DMS153 (cell line): ENCODE measurements at regions not wholly inside any gene's neighbourhood (a gene's known extent, or its start where the extent isn't known, plus 50 kb on each side); places are given as distances from the start of the nearest gene placed in this dataset.
A peak's percentile ranks its signal among the peaks of the same experiment; 100 is the strongest.

Source experiments
- DNase-seq: peaks from one replicate; lab custom pipeline; 2025; lab: John Stamatoyannopoulos, UW

DNA sequence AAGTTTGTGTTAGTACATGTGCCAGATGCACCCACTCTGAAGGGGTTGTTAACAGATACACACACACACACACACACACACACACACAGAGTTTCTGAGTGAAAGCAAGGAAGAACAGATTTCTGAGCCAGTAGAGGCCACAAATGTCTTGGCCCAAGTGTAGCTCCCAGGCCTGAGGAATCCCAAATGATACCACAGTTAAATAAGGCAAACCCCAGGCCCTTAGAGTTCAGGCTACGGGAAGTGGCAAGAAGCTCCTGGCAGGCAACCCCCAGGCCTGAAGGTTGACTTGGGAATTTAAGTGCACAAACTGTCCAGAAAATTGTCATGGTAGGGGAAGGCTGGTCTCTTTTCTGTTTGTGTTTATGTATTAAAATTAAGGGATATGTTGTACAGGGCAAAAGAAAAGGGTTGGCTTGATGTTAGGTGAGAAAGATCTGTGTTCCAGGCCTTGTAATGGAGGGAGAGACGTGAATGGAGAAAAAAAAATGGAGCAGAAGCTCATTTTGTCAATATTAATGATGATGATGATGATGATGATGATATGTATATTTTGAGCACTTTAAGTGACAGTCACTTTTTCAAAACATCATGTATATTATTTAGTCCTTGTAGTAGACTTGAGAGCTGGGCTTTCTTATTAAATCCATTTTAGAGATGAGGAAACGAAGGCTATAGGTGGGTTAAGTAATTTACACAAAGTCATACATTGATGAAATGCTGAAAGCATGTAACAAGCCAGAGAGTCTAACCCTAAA is 317.0 kb upstream of the JAG1 start:
- DNase-seq = no peak

DNA sequence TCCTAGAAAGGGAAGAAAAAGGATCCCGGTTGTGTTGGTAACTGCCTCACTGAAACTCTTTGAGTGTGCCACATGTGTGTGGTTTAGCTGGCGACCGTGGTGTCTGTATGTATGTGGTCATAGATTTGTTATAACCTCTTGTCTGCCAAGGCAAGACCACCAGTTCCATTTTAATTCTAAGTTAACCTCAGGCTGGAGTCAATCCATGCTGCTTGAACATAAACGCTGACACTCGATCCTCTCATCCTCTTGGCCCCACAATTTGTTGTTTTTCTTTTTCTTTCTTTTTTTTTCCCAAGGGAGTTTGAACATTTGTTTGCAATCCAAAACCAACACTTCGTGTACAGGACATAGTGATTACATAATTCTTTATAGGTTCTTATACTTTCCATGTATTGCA is 318.9 kb upstream of the JAG1 start:
- DNase-seq = no peak

DNA sequence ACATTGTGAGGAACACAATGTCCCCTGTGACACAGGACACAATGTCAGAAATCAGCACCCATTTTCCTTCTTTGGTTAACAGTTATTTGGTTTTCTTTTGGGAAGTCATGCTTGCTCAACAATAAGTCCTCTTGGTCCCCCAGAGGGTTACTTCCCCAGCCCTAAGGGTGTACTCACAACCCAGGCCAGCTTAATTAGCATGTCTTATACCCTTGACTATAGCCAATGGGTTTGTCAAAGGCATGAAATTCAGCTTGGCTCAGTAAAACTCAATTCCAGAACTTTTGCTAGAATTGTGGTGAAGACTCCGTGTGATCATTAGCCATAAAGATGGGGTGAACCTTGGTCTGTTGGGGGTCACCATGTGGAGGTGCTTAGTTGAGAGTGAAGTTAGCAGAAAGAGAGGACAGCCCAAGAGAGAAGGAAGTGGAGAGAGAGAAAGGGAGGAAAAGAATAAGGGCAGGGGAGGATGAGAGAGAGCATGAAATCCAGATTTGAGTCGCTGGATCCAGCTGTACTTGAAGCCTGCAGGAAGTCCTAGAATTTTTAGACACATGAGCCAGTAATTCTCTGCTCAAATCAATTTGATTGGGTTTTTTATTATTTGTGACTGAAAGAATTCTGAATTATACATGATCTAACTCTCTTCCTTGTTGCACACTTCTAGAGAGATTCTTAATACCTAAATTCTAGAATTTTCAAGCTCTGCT is 321.3 kb upstream of the JAG1 start:
- no peak for DNase-seq

DNA sequence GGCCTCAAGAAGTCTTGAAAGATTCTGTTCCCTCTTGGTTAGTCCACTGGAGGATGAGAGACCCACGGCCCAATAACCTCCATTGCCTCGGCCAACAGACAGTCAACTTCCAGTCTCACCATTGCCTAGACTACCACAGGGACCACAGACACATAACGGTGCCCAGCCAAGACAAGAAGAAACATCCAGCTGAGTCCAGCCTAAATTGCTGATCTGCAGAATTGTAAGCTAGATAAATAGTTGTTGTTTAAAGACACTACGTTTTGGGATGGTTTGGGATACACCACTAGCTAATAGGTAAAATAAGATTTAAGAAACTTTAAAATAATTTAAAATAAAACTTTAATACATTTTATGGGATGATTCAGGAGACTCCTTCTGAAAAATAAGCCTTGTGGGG is 324.7 kb upstream of the JAG1 start:
- DNase-seq = no peak

DNA sequence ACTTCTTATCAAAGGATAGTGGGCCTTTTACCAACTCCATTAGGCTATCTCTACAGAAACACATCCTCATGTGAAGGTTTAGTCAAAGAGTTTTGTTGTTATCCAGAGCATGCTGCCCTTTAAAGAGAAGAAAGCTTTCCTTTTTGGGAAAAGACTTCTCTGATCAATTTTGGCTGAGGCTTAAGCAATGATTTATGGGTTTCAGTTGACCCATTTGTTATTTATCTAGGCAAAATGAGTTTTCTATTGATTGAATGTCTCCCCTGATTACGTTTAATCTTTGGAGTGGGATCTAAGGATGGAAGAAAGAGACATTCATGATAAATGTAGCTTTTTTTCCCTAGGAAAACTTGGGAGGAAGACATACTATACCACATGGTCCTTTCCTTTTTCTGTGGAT is 326.6 kb upstream of the JAG1 start:
- no peak for DNase-seq

DNA sequence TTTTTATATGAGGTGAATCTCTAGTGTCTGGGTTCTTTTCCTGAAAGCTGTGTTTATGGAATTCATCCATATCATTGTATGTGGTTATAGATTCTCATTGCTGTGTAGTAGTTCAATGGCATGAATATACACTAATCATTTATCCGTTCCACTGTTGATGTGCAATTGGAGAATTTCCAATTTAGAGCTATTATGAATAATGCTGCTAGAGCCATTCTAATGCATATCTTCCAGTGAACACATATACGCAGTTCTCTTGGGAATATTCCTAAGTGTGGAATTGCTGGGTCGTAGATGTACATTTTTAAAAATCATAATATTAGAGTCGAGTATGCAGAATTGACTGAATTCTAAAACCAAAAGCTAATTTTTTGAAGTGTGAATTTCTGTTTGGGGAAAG is 327.5 kb upstream of the JAG1 start:
- DNase-seq = no peak

DNA sequence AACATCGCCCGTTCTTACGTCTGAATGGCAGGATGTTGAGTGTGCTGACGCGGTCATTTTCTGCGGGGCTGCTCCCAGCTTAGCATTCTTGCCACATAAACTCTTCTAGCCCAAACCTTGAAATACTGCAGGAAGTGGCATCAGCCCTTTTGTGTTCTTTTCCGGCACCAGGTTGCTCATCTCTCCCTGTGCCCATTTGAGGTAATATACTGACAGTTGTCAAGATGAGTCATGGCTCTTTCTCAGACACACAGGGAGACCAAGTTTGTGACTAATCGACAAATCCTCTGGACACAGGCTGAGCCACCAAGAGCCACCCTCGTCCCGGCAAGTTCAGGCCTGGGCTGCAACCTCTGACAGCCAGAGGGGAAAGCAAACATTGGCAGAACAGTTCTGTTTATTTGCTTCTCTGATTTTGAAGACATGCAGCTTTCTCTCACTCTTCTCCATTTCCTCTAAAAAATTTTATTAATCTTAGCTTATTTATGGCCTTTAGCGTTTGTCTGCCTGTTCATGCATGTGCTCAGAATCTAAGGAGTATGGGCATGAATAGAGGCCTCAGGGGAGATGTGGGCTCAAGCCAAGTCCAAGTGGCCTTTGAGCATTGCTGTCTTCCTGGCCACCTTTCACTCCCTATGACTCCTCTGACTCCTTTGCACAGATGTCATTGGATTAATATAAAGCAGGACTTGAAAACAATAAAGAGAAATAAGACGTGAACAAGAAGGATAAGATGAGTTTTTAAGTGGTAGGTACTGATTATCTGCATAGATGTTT is 328.2 kb upstream of the JAG1 start:
- DNase-seq = peak; percentile 35

DNA sequence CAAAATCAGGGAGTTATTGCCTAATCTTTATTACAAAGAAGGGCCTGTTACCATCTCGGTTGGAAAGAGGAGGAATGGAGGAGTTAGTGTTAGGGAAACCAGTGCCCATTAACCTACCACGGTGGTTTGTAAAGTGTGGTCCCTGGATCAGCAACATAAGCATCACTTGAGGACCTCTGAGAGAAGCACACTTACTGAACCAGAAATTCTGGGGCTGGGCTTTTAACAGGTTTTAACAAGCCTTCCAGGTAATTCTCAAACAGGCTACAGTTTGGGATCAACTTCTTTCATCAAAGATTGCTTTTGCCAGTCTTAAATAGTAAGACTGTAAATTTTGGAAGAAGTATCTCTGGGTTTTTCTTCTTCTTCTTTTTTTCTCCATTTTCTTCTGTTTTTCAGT is 329.5 kb upstream of the JAG1 start:
- DNase-seq = no peak

DNA sequence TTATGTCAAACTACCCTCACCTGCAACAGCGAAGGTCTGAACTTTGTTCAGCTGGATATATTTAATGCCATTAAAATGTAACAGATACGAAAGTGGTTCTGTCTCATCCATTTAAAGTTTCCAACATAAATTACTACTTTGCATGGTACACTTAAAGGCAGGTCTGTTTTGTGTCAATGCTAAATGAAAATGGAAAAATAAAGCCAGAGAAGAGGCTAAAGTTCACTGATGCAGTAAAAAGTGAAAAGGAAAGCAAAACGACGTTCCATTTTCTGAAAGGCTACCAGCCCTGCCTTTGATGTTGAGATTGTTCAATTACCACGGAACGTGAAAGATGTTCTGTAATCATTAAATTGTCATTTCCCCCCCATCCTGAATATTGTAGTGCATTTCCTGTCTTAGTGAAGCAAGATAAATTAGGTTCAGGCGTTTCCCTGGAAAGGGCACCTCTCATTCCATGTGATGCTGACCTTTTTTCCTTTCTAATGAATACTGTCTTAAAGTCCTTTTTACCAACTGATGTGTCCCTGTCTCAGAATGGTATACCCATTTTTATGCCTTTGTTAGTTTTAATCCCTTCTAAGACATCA is 334.7 kb upstream of the JAG1 start:
- no peak for DNase-seq

DNA sequence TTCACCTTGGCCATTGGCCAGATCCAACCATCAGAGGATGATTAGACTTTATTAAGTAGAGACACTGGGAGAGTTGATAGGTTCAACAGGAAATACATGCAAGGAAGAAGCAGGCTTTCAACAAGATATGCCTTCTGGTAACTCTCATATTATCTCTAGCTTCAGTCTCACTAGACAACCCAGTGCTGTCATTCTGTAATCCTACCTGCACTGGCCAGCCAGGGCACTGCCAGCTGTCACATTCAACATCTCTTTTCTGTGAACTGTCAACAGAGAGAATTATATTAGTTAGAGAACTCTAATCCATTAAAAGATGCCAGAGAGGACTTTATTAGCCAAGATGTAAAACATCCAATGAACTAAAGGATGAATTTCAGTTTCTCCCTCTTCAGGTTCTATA is 337.9 kb upstream of the JAG1 start:
- no peak for DNase-seq

DNA sequence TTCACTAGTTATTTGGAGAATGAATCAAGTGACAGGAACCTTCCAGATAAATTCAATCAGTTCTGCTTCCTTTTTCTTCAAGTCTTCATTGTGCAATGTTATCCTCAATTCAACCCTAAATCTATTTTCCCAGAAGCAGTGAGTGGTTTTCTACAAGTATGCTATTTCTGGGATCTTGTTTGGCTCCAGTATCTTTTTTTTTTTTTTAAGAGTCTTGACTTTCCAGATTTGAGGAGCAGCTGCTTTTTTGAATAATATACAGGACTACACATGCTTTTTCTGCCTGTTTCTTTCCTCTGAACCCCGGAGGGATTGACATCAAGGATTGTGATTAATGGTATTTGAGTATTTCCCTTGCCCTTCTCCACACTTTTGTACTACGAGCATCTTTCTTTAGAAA is 339.2 kb upstream of the JAG1 start:
- DNase-seq = no peak

DNA sequence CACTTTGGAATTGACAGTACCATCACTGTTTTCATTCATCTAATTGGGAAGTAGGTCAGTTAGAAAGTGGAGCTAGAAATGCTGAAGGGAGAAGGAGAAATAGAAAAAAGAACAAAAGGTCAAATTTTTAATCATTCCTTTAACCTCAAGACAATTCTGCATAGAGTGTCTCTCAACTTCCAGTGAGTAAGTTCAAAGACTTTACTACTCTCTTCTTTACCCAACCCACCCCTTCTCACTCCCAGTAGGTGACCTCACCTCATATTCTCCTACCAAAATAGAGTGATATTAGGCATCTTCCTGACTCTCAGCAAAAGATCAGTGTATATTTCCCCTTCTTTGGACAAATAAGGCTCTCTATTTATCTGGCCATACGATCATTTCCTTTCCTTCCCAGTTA is 340.0 kb upstream of the JAG1 start:
- DNase-seq = no peak

DNA sequence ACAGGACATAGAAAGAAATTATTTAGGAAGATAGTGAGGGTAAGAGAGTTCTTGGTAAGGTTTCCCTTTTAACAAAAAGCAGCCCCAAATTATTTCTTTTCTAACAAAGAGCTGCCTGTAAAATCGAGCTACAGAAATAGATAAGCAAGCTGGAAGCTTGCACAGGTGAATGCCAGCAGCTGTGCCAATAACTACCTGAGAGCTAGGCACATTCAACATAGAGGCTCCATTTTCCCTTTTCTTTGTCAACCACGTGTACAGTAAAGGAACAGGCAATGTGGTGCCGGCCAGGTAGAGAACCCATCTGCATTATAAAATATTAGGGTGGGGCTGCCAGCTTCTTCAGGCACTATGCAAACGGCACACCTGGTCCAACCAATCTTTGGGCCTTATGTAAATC is 341.6 kb upstream of the JAG1 start:
- DNase-seq = peak; percentile 68

DNA sequence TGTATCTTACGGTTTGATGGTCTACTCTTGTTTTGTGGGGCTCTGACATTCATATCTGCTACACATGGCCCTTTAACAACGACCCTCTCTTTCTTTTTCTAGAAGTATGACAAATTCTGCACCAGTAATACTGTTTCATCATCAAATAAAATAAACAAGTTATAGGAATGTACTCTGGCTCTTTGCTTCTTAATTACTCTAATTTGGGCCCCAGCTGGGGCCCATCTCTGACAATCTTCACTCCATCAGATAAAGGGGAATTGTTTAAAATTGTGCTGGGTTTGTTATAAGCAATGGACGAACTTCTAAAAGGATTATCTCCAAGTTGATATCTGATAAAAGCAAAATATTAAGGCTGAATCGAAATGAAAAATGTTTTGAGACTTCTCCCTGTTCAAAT is 343.6 kb upstream of the JAG1 start:
- DNase-seq = no peak

DNA sequence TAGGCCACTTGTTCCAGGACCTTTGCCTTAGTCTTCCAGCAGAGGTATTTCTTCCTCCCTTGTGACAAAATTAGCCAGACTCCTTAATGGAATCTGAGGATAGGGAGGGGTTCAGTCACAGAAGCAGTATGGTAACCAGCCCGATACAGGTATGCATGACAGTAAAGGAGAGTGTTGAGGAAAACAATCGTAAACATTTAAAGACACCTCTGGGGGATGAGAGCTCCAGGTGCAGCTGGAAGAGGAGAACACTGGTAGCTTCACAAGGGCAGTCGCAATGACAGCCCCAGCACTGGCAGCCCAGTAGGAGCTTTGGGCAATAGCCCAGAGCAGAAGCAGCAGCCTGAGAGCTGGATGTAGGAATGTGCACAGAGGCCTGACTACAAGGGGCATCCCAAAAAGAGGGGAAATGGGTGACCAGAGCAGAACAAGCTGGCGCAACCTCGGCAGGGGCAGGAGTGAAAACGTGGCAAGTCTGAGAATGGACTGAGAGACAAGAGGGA is 344.9 kb upstream of the JAG1 start:
- DNase-seq = no peak

DNA sequence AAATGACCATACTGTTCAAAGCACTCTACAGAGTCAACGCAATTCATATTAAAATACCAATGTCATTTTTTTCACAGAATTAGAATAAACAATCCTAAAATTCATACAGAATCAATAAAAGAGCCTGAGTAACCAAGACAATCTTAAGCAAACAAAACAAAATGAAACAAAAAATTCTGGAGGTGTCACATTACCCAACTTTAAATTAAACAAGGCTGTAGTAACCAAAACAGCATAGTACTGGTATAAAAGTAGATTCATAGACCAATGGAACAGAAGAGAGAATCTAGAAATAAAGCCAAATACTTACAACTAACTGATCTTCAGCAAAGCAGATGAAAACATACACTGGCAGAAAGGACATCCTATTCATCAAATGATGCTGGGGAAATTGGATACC is 346.9 kb upstream of the JAG1 start:
- DNase-seq = no peak

DNA sequence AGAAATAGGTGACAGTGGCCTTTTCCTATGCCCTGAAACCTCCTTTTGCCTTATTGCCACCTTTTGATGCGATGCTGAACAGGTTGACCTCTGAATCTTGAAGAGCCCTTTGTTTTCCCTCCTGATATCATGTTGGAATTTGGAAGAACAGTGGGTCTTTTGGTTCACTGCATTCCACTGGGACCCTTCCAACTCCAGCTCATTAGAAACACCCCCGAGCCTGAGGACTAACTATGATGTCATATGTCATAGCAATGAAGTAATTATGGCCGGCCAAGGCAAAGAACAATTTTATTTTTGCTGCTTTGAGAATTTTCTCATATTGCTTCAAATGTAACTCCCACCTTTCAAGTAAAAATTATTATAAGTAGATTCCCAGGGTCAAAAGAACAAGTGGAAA is 353.4 kb upstream of the JAG1 start:
- DNase-seq = no peak

DNA sequence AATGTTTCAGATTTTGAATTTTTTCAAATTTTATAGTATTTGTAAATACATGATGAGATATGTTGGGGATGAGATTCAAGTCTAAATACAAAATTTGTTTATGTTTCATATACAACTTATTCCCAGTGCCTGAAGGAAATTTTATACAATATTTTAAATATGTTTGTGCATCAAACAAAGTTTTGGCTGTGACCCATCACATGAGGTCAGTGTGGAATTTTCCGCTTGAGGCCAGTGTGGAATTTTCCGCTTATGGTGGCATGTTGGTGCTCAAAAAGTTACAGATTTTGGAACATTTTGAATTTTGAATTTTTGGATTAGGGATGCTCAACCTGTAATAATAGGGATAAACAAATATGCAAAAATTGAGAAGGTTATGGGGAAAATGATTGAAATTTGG is 356.6 kb upstream of the JAG1 start:
- DNase-seq = no peak

DNA sequence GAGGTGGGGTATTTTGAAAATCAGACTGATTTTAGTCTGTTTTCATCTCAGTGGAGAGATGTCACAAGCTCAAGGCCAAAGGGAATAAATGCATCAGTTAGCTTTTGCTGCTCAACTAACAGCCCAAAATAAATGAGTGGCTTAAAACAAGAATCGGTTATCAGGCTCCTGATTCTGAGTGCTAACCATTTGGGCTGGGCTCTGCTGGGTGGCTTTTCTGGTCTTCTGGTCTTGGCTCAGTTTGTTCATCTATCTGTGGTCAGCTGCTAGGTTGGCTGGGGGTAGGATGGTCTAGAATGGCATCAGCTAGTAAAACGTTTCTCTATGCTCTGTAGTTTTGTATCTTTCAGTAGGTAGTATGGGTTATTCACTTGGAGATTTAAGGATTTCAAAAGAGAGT is 357.5 kb upstream of the JAG1 start:
- DNase-seq = no peak

DNA sequence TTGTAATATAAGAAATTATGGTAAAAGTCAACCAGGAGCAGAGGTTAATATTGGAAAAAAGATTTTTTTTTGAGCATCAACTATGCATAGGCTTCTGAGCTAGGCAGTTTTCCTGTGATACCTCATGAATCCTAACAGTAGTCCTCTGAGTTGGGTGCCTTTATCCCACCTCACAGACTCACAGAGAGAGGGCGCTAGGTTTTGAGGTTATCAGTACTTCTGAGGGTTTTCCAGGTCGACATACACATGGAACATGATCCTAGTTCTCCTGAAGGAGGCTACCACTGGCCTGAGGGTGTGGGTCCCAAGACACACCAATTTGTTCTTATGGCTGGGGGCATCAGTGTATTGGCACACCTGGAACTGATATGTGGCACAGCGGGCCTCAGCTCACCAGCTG is 358.8 kb upstream of the JAG1 start:
- DNase-seq = no peak

DNA sequence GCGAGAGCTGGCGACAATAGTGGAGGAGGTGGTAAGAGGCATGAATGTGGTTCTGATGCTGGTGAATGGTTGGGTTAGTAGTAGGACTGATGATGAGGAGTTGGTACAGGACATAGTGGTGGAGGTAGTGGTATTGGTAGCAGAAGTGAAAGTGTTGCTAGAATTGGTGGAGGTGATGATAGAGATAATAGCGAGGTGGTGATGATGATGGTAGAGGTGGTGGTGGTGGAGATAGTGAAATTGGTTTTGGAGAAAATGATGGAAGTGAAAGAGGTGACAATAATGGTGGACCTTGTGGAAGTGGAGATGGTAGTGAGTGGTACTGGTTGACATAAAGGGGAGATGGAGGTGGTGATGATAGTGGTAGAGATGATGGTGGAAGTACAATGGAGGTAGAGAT is 360.2 kb upstream of the JAG1 start:
- no peak for DNase-seq

DNA sequence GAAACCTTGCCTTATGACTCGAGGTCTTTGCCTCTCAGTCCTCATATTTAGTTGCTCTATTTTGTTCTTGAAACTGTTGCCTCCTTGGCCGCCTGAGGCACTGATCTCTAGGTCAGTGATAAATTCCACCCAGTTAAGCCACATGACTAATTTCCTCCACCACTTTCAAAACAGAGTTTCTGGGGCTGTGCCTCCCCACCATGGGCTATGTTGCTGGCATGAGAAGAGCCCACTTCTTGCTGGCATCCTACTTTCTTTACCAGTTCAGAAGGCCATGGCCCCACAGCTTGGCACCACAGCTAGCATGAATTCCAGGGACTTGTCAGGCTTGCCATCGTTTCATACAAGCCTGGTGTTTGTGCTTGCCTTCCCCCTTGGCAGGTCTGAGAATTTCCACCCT is 361.4 kb upstream of the JAG1 start:
- no peak for DNase-seq

DNA sequence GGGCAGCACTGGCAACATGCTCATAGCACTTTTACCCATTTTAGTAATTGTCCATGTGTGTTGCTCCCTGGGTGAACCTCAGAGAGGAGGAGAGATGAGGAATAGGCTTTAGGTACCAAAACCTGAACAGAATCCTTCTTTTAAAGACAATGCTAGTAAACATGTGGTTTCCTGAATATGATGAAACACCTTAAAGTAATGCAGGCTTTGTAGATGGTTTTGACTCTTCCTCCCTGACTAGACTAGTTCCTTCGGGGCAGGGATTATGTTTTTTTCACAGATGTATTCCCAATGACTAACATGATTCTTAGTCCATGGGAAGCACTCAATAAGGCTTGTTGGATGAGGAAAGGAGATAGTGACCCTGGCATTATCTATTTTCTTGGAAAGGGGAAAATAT is 367.6 kb upstream of the JAG1 start:
- no peak for DNase-seq
